Keratinocyte (primary cell): ENCODE measurements at regions not wholly inside any gene's neighbourhood (a gene's known extent, or its start where the extent isn't known, plus 50 kb on each side); places are given as distances from the start of the nearest gene placed in this dataset.

Experiments used
- DNase-seq: peaks from one replicate; pipeline ENCODE4 v3.0.0-alpha.2; 2011; ENCODE audit warnings: low read depth, missing footprints, low spot score
- FAIRE-seq: peaks from 2 replicates; lab custom pipeline; 2011; peaks lifted over from hg19 to GRCh38; lab: Jason Lieb, UNC
- H2AFZ ChIP-seq: 2 replicates; pipeline ENCODE4 v1.6.0; 2012; ENCODE audit warnings: low read length, control low read depth, inconsistent platforms; ENCODE audit not compliant: control insufficient read depth
- H3K27ac ChIP-seq: 2 replicates; pipeline ENCODE4 v1.5.1; 2011; ENCODE audit warnings: low read length; ENCODE audit not compliant: control insufficient read depth, insufficient read depth
- H3K27me3 ChIP-seq: 3 replicates; pipeline ENCODE4 v1.6.0; 2011; ENCODE audit warnings: low read length; ENCODE audit not compliant: control insufficient read depth, insufficient read depth; ENCODE audit errors: extremely low read depth
- H3K36me3 ChIP-seq, 2 experiments: 2 replicates in 1 of 2; 3 replicates in 1 of 2; pipeline ENCODE4 v1.5.1; 2011; ENCODE audit warnings: low read length in 2 of 2, mild to moderate bottlenecking in 1 of 2; ENCODE audit not compliant: control insufficient read depth in 2 of 2, insufficient read depth in 2 of 2; ENCODE audit errors: extremely low read depth in 1 of 2
- H3K4me1 ChIP-seq: 3 replicates; pipeline ENCODE4 v1.5.1; 2011; ENCODE audit warnings: low read length; ENCODE audit not compliant: control insufficient read depth, insufficient read depth; ENCODE audit errors: extremely low read depth
- H3K4me2 ChIP-seq: 3 replicates; pipeline ENCODE4 v1.6.0; 2011; ENCODE audit warnings: low read depth, low read length; ENCODE audit not compliant: control insufficient read depth, insufficient read depth; ENCODE audit errors: extremely low read depth
- H3K4me3 ChIP-seq, 3 experiments: fragments of 200-600 bp in 1 of 3; sonication (generic) in 1 of 3; 2 replicates in 2 of 3; 3 replicates in 1 of 3; pipeline ENCODE4 v1.5.1; 2011 to 2016; ENCODE audit warnings: low read length in 3 of 3, mild to moderate bottlenecking in 3 of 3, control low read depth in 2 of 3, inconsistent platforms in 1 of 3, low read depth in 1 of 3, mixed read lengths in 1 of 3, mixed run types in 1 of 3, moderate library complexity in 1 of 3; ENCODE audit not compliant: control insufficient read depth in 2 of 3, insufficient read depth in 2 of 3; ENCODE audit errors: extremely low read depth in 1 of 3
- H3K79me2 ChIP-seq: 2 replicates; pipeline ENCODE4 v1.6.0; 2012; ENCODE audit warnings: low read length; ENCODE audit not compliant: control insufficient read depth, insufficient read depth
- H3K9ac ChIP-seq: 3 replicates; pipeline ENCODE4 v1.6.0; 2011; ENCODE audit warnings: low read length; ENCODE audit not compliant: control insufficient read depth, insufficient read depth; ENCODE audit errors: extremely low read depth
- H3K9me1 ChIP-seq: 3 replicates; pipeline ENCODE4 v1.6.0; 2011; ENCODE audit warnings: low read length; ENCODE audit not compliant: control insufficient read depth, insufficient read depth; ENCODE audit errors: extremely low read depth
- H3K9me3 ChIP-seq: 2 replicates; pipeline ENCODE4 v1.5.1; 2012; ENCODE audit warnings: low read depth, low read length; ENCODE audit not compliant: control insufficient read depth
- H4K20me1 ChIP-seq: 3 replicates; pipeline ENCODE4 v1.6.0; 2011; ENCODE audit warnings: low read length; ENCODE audit not compliant: control insufficient read depth, insufficient read depth; ENCODE audit errors: extremely low read depth
- EZH2 ChIP-seq: IDR thresholded peaks from one replicate; pipeline ENCODE4 v1.6.1; 2012; ENCODE audit warnings: inconsistent platforms, mild to moderate bottlenecking, low read length, moderate library complexity
- dilution Hi-C: fragments of 300-500 bp; cut with MboI; formaldehyde crosslinking; loops from one replicate; pipeline ENCODE4 v1.7.0; 2020; ENCODE audit warnings: low sequenced_read_pairs; ENCODE audit not compliant: extremely low pct_ligation_motif_present
- TF ChIP-seq, protein P1 (sequence below), 3 experiments: IDR thresholded peaks in 1 of 3; conservative IDR thresholded peaks in 1 of 3; optimal IDR thresholded peaks in 1 of 3; 2 replicates in 2 of 3; 3 replicates in 1 of 3; pipeline versions ENCODE3 to v1.5.1; 2011; ENCODE audit warnings: low read length in 3 of 3, mild to moderate bottlenecking in 3 of 3, moderate library complexity in 2 of 3, control low read depth in 1 of 3, inconsistent platforms in 1 of 3; ENCODE audit not compliant: insufficient read depth in 2 of 3; ENCODE audit errors: extremely low read depth in 1 of 3

DNA sequence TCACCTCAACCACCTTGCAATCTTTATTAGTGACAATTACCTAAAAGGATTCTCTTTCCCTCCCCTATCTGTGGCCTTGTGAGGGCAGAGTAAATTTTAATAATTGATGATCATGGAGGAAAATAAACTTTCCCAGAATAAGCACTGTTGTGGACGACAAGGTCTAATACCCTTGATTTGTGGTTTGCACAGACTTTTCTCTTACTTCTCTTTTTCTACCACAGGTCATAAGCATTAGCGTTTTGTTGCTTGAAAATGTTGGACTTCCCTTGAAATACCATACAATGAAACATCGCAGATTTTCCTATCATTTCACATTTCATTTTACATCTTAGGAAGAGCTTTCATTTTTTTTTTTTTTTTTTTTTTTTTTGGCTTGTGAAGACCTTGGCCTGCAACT, 188.1 kb upstream of the TMEM72 start:
- Histone ChIP-seq H4K20me1 (no peaks in the 10 kb centered on the region), H3K27me3 (no peaks in the 10 kb centered on the region), H3K27ac (no peak overlapping the region), H3K9me1 (no peaks in the 10 kb centered on the region), H3K79me2 (no peaks in the 10 kb centered on the region), H3K4me3 (no peak overlapping the region), H3K36me3 (no peaks in the 10 kb centered on the region), H3K4me1 (no peaks in the 10 kb centered on the region), H3K9me3 (no peaks in the 10 kb centered on the region), H3K4me2 (no peak overlapping the region), H3K9ac (no peak overlapping the region), H2AFZ (no peak overlapping the region)
- TF ChIP-seq, protein P1, sequence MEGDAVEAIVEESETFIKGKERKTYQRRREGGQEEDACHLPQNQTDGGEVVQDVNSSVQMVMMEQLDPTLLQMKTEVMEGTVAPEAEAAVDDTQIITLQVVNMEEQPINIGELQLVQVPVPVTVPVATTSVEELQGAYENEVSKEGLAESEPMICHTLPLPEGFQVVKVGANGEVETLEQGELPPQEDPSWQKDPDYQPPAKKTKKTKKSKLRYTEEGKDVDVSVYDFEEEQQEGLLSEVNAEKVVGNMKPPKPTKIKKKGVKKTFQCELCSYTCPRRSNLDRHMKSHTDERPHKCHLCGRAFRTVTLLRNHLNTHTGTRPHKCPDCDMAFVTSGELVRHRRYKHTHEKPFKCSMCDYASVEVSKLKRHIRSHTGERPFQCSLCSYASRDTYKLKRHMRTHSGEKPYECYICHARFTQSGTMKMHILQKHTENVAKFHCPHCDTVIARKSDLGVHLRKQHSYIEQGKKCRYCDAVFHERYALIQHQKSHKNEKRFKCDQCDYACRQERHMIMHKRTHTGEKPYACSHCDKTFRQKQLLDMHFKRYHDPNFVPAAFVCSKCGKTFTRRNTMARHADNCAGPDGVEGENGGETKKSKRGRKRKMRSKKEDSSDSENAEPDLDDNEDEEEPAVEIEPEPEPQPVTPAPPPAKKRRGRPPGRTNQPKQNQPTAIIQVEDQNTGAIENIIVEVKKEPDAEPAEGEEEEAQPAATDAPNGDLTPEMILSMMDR (optimal IDR thresholded peaks at IDR 0.05 in 1 of 3, IDR thresholded peaks at IDR 0.05 in 1 of 3, conservative IDR thresholded peaks at IDR 0.05 in 1 of 3; ENCODE audit: extremely low read depth in 1 of 3, insufficient read depth in 2 of 3, low read length in 3 of 3): no peak
- no peak for TF ChIP-seq EZH2
- FAIRE-seq (no peak), DNase-seq (no peak)
- dilution Hi-C loops: no loop called here

DNA sequence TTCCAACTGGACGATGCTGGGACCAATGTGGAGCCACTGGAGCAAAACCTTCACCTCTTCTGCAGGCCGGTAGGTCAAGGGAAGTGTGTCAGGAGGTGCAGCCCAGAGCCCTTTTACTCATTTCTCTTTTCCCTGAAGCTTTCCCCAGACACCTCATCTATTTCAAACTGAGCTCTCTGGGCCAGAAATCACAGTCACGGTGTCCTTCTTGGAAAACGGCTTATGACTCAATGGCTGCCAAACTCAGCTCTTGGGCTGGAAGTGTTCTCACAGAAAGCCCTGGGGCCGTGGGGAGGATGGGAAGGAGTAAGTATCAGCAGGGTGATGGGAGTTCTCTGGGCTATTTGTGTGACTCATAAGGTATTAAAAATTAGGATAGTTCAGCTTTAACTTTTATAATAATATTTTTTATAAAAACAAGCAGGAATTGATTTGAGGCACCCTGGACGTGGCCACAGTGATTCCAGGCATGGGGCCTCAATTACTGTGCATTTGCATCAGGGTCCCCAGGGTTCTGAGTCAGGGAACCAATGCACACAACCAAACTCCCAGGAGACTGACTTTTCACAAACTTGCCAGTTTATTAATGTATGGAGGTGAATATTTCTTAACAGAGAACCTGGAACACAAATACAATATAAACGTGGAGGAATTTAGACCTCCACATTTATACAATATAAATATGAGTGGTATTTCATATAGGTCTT, 187.4 kb upstream of the TMEM72 start:
- no peaks in the 10 kb centered on the region for H3K4me1 ChIP-seq
- H3K4me2 ChIP-seq: no peak overlapping the region
- no peak overlapping the region for H3K9ac ChIP-seq
- no peak overlapping the region for H2AFZ ChIP-seq
- H3K36me3 ChIP-seq: no peaks in the 10 kb centered on the region
- H3K79me2 ChIP-seq: no peaks in the 10 kb centered on the region
- TF ChIP-seq EZH2: no peak
- TF ChIP-seq, protein P1 (optimal IDR thresholded peaks at IDR 0.05 in 1 of 3, IDR thresholded peaks at IDR 0.05 in 1 of 3, conservative IDR thresholded peaks at IDR 0.05 in 1 of 3; ENCODE audit: extremely low read depth in 1 of 3, insufficient read depth in 2 of 3, low read length in 3 of 3): no peak
- no peaks in the 10 kb centered on the region for H4K20me1 ChIP-seq
- FAIRE-seq (no peak), DNase-seq (no peak)
- H3K27ac ChIP-seq: no peak overlapping the region
- dilution Hi-C loops: no loop called here
- no peaks in the 10 kb centered on the region for H3K27me3 ChIP-seq
- no peaks in the 10 kb centered on the region for H3K9me1 ChIP-seq
- no peaks in the 10 kb centered on the region for H3K9me3 ChIP-seq
- H3K4me3 ChIP-seq: no peak overlapping the region
